ENCODE measurements at regions not wholly inside any gene's neighbourhood (a gene's known extent, or its start where the extent isn't known, plus 50 kb on each side); places are given as distances from the start of the nearest gene placed in this dataset.

DNA sequence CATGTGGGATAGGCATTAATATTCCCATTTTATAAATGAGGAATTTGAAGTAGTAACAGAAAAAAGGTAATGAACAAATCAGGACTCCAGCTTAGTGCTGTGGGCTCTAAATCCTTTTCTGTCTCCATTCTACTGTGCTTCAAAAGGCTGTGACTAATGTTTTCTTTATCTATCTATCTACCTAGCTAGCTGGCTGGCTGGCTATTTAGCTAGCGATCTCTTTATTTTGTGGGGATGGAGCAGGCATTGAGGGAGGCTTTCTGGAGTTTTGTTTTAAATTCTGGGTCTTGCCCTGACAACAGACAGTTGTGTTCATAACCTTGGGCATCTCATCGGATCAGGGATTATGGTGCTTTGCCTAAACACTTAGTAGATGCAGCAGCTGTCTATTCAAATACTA lies 139.2 kb downstream of the SOX4 start:
- TF ChIP-seq, protein P1, sequence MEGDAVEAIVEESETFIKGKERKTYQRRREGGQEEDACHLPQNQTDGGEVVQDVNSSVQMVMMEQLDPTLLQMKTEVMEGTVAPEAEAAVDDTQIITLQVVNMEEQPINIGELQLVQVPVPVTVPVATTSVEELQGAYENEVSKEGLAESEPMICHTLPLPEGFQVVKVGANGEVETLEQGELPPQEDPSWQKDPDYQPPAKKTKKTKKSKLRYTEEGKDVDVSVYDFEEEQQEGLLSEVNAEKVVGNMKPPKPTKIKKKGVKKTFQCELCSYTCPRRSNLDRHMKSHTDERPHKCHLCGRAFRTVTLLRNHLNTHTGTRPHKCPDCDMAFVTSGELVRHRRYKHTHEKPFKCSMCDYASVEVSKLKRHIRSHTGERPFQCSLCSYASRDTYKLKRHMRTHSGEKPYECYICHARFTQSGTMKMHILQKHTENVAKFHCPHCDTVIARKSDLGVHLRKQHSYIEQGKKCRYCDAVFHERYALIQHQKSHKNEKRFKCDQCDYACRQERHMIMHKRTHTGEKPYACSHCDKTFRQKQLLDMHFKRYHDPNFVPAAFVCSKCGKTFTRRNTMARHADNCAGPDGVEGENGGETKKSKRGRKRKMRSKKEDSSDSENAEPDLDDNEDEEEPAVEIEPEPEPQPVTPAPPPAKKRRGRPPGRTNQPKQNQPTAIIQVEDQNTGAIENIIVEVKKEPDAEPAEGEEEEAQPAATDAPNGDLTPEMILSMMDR (IDR thresholded peaks at IDR 0.05): no peak
- TF ChIP-seq POLR2AphosphoS5 (IDR thresholded peaks at IDR 0.05) (no peak), POLR2A (IDR thresholded peaks at IDR 0.05) (no peak), EP300 (IDR thresholded peaks at IDR 0.05) (no peak)

Data from suprapubic skin (tissue), 4 donors.